CD14-positive monocyte (primary cell): ENCODE measurements at regions not wholly inside any gene's neighbourhood (a gene's known extent, or its start where the extent isn't known, plus 50 kb on each side); places are given as distances from the start of the nearest gene placed in this dataset.
A peak's percentile ranks its signal among the peaks of the same experiment; 100 is the strongest.

Source experiments
- DNase-seq, 3 donors: peaks; one replicate each; pipeline ENCODE4 v3.0.0-alpha.2; 2011 to 2022
- H2AFZ ChIP-seq: 2 replicates; pipeline ENCODE4 v1.6.0; 2012; ENCODE audit warnings: mild to moderate bottlenecking, low read depth, low read length, inconsistent platforms; ENCODE audit not compliant: insufficient read depth, poor library complexity, severe bottlenecking
- H3K27ac ChIP-seq, 2 donors: 1 replicate in 1 of 2; 2 replicates in 1 of 2; pipeline ENCODE4 v1.5.1; 2012 to 2013; ENCODE audit warnings: low read length in 2 of 2, control low read depth in 1 of 2, inconsistent platforms in 1 of 2, low read depth in 1 of 2, mild to moderate bottlenecking in 1 of 2
- H3K27me3 ChIP-seq, 2 donors: one replicate each; pipeline versions ENCODE4 v1.6.0 to v1.6.1; 2011 to 2013; ENCODE audit warnings: low read length in 2 of 2; ENCODE audit not compliant: control insufficient read depth in 2 of 2, insufficient read depth in 2 of 2
- H3K36me3 ChIP-seq, 2 donors: replicated peaks in 1 of 2; 1 replicate in 1 of 2; 2 replicates in 1 of 2; pipeline versions ENCODE4 v1.5.1 to v1.6.1; 2012 to 2013; ENCODE audit warnings: low read length in 2 of 2, control low read depth in 1 of 2, inconsistent platforms in 1 of 2, mild to moderate bottlenecking in 1 of 2; ENCODE audit not compliant: insufficient read depth in 2 of 2, control insufficient read depth in 1 of 2
- H3K4me1 ChIP-seq, 2 donors: 1 replicate in 1 of 2; 2 replicates in 1 of 2; pipeline versions ENCODE4 v1.5.1 to v1.6.1; 2012 to 2013; ENCODE audit warnings: low read length in 2 of 2, control low read depth in 1 of 2, inconsistent platforms in 1 of 2, mild to moderate bottlenecking in 1 of 2, moderate library complexity in 1 of 2; ENCODE audit not compliant: insufficient read depth in 2 of 2, control insufficient read depth in 1 of 2
- H3K4me2 ChIP-seq: replicated peaks from 2 replicates; pipeline ENCODE3; 2012; ENCODE audit warnings: low read length, moderate library complexity, mild to moderate bottlenecking; ENCODE audit not compliant: poor library complexity, severe bottlenecking; ENCODE audit errors: extremely low read depth
- H3K4me3 ChIP-seq, 3 experiments: fragments of 200-600 bp in 1 of 3; sonication (generic) in 1 of 3; replicated peaks in 1 of 3; 1 replicate in 2 of 3; 2 replicates in 1 of 3; pipeline ENCODE4 v1.5.1; 2011 to 2013; ENCODE audit warnings: low read length in 3 of 3, mild to moderate bottlenecking in 3 of 3, control low read depth in 2 of 3, low read depth in 2 of 3, inconsistent platforms in 1 of 3, moderate library complexity in 1 of 3
- H3K79me2 ChIP-seq: 2 replicates; pipeline ENCODE4 v1.6.0; 2012; ENCODE audit warnings: mild to moderate bottlenecking, control low read depth, inconsistent platforms, low read length, moderate library complexity; ENCODE audit not compliant: insufficient read depth
- H3K9ac ChIP-seq: 2 replicates; pipeline ENCODE4 v1.6.0; 2017; ENCODE audit warnings: low read length, mild to moderate bottlenecking; ENCODE audit not compliant: insufficient read depth, poor library complexity, severe bottlenecking
- H3K9me3 ChIP-seq, 2 donors: replicated peaks in 1 of 2; 1 replicate in 1 of 2; 2 replicates in 1 of 2; pipeline versions ENCODE4 v1.5.1 to v1.6.1; 2012 to 2013; ENCODE audit warnings: low read length in 2 of 2, control low read depth in 1 of 2; ENCODE audit not compliant: control insufficient read depth in 1 of 2, insufficient read depth in 1 of 2
- H4K20me1 ChIP-seq: 2 replicates; pipeline ENCODE4 v1.6.0; 2012; ENCODE audit warnings: mild to moderate bottlenecking, low read length, control low read depth, moderate library complexity; ENCODE audit not compliant: insufficient read depth
- H3K27ac Mint-ChIP-seq, 7 donors: one replicate each; pipeline ENCODE4 v1.8.0; 2020; ENCODE audit warnings: mild to moderate bottlenecking in 7 of 7, mixed read lengths in 7 of 7, moderate library complexity in 6 of 7, inconsistent platforms in 2 of 7
- H3K27me3 Mint-ChIP-seq, 3 donors: one replicate each; pipeline ENCODE4 v1.8.0; 2021 to 2022; ENCODE audit warnings: low read depth in 3 of 3, mild to moderate bottlenecking in 3 of 3, mixed read lengths in 3 of 3, moderate library complexity in 3 of 3, inconsistent platforms in 1 of 3
- H3K36me3 Mint-ChIP-seq, 2 donors: one replicate each; pipeline ENCODE4 v1.8.0; 2020; ENCODE audit warnings: mixed read lengths in 2 of 2, inconsistent platforms in 1 of 2, mild to moderate bottlenecking in 1 of 2
- H3K4me1 Mint-ChIP-seq: one replicate; pipeline ENCODE4 v1.8.0; 2020; ENCODE audit warnings: mild to moderate bottlenecking, mixed read lengths
- H3K4me3 Mint-ChIP-seq, 2 donors: one replicate each; pipeline ENCODE4 v1.8.0; 2020; ENCODE audit warnings: mild to moderate bottlenecking in 2 of 2, mixed read lengths in 2 of 2, moderate library complexity in 1 of 2
- H3K9me3 Mint-ChIP-seq, 7 donors: one replicate each; pipeline ENCODE4 v1.8.0; 2020 to 2022; ENCODE audit warnings: mixed read lengths in 7 of 7, mild to moderate bottlenecking in 6 of 7, moderate library complexity in 6 of 7, inconsistent platforms in 2 of 7
- WGBS: methylation state at CpG from one replicate; pipeline ENCODE4 v1.1.5; 2013; ENCODE audit warnings: missing lambda C conversion rate; ENCODE audit not compliant: insufficient coverage; 5-methylcytosine and 5-hydroxymethylcytosine counted together
- intact Hi-C, 2 donors: fragments of 100-400 bp; cut with micrococcal nuclease; formaldehyde crosslinking; loops; one replicate each; pipeline versions ENCODE4 v1.15.0 to v1.15.1; 2023
- TF ChIP-seq, protein P1 (sequence below): fragments of 200-600 bp; IDR thresholded peaks from one replicate; pipeline ENCODE4 v1.8.0; 2022; ENCODE audit warnings: antibody characterized with exemption, mild to moderate bottlenecking

DNA sequence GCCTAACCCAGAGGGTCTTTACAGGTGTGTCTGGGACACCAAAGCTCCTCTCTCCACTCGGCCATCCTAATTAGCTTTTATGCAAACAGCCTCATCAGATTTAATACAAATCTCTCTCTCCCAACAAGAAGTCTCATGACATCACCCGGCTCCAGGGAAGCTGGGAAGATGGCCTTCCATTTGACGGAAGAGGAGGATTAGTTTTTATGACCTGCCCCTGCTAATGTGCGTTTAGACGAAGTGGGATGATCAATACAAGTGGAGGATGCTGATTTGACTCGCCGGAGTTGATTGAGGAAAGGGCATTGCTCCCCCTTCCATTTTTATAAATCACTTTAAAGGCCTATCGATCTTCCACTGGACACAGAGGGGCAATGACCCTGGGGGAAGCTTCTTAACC is 239.2 kb downstream of the BCL11B start:
- H3K27me3 ChIP-seq, result no peaks in the 10 kb centered on the region
- no peak overlapping the region for H2AFZ ChIP-seq
- Mint-ChIP-seq H3K27me3 (peaks cover 0 to 9% (median 4%) of the 10 kb centered on the region in 3 donors), H3K4me3 (no peak overlapping the region), H3K27ac (no peak overlapping the region), H3K36me3 (peaks cover 11 to 25% of the 10 kb centered on the region in 2 donors), H3K9me3 (peaks cover 0 to 16% (median 14%) of the 10 kb centered on the region in 7 donors), H3K4me1 (peaks cover 43% of the 10 kb centered on the region)
- peaks cover 39 to 40% of the 10 kb centered on the region in 2 donors for H3K4me1 ChIP-seq
- no peak overlapping the region for H3K27ac ChIP-seq
- peaks cover 18% of the 10 kb centered on the region for H3K79me2 ChIP-seq
- H3K4me2 ChIP-seq, result no peak overlapping the region
- no peak overlapping the region for H3K9ac ChIP-seq
- no peaks in the 10 kb centered on the region for H3K36me3 ChIP-seq
- no peak for DNase-seq
- TF ChIP-seq, protein P1, sequence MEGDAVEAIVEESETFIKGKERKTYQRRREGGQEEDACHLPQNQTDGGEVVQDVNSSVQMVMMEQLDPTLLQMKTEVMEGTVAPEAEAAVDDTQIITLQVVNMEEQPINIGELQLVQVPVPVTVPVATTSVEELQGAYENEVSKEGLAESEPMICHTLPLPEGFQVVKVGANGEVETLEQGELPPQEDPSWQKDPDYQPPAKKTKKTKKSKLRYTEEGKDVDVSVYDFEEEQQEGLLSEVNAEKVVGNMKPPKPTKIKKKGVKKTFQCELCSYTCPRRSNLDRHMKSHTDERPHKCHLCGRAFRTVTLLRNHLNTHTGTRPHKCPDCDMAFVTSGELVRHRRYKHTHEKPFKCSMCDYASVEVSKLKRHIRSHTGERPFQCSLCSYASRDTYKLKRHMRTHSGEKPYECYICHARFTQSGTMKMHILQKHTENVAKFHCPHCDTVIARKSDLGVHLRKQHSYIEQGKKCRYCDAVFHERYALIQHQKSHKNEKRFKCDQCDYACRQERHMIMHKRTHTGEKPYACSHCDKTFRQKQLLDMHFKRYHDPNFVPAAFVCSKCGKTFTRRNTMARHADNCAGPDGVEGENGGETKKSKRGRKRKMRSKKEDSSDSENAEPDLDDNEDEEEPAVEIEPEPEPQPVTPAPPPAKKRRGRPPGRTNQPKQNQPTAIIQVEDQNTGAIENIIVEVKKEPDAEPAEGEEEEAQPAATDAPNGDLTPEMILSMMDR, result no peak
- intact Hi-C loops, result no loop called here
- WGBS, result 100% methylated on average over 2 of the region's 8 CpGs
- no peak overlapping the region for H3K4me3 ChIP-seq
- H4K20me1 ChIP-seq, result no peaks in the 10 kb centered on the region
- H3K9me3 ChIP-seq, result peaks cover 0 to 6% of the 10 kb centered on the region in 2 donors

DNA sequence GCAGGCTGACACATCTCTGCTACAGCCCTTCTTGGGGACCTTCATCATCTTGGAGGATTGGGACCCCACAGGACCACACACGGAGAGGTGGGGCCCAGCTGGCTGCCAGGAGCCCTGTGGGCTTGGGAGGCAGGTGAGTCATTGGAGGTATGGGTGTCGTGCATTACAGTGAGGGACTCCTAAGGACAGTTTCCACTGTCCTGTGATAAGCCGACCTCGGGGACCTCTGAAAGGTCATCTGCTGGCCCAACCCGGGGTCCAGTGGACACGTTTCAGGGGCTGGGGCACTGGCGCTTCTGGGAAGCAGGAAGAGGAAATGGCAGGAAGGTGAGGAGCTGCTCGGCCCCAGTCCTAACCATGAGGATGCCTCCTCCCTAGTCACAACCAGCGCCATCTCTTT is 238.0 kb downstream of the BCL11B start:
- Mint-ChIP-seq H3K4me1 (peaks cover 55% of the 10 kb centered on the region), H3K27me3 (peaks cover 0 to 7% (median 4%) of the 10 kb centered on the region in 3 donors), H3K4me3 (no peak overlapping the region), H3K27ac (peak overlapping the region in 2 of 7 donors; percentile 11 to 60), H3K9me3 (peaks cover 0 to 16% (median 14%) of the 10 kb centered on the region in 7 donors), H3K36me3 (peaks cover 11 to 25% of the 10 kb centered on the region in 2 donors)
- TF ChIP-seq, protein P1, result no peak
- Histone ChIP-seq H3K4me2 (no peak overlapping the region), H2AFZ (no peak overlapping the region), H3K9me3 (peaks cover 0 to 6% of the 10 kb centered on the region in 2 donors), H3K9ac (no peak overlapping the region), H4K20me1 (no peaks in the 10 kb centered on the region), H3K79me2 (peaks cover 18% of the 10 kb centered on the region), H3K4me3 (no peak overlapping the region), H3K27me3 (no peaks in the 10 kb centered on the region), H3K27ac (peak overlapping the region; percentile 93 to 96), H3K4me1 (peaks cover 51% of the 10 kb centered on the region in 2 donors), H3K36me3 (no peaks in the 10 kb centered on the region)
- WGBS, result 88% methylated on average over 7 of the region's 9 CpGs
- intact Hi-C loops, result no loop called here
- DNase-seq, result no peak
